Testis (tissue), 2 donors: ENCODE measurements at regions not wholly inside any gene's neighbourhood (a gene's known extent, or its start where the extent isn't known, plus 50 kb on each side); places are given as distances from the start of the nearest gene placed in this dataset.

Experiments
- DNase-seq: peaks from one replicate; pipeline ENCODE4 v3.0.0-alpha.2; 2019
- H3K27ac ChIP-seq, 2 donors: fragments of 200-600 bp; sonication (generic); one replicate each; pipeline ENCODE4 v1.5.1; 2019
- H3K27me3 ChIP-seq: fragments of 200-600 bp; sonication (generic); one replicate; pipeline ENCODE4 v1.5.1; 2019
- H3K36me3 ChIP-seq: fragments of 200-600 bp; sonication (generic); one replicate; pipeline ENCODE4 v1.5.1; 2017; ENCODE audit warnings: low read depth; ENCODE audit errors: missing control alignments
- H3K4me1 ChIP-seq: fragments of 200-600 bp; sonication (generic); one replicate; pipeline ENCODE4 v1.5.1; 2019
- H3K4me3 ChIP-seq, 2 donors: fragments of 200-600 bp; sonication (generic); one replicate each; pipeline ENCODE4 v1.5.1; 2017 to 2019
- H3K9me3 ChIP-seq: fragments of 200-600 bp; sonication (generic); one replicate; pipeline ENCODE4 v1.5.1; 2017
- CTCF ChIP-seq, 3 experiments: fragments of 450-650 bp in 2 of 3; fragments of 200-600 bp in 1 of 3; sonication (generic) in 1 of 3; IDR thresholded peaks; one replicate each; pipeline ENCODE4 v1.5.1; 2016 to 2019; ENCODE audit warnings: antibody characterized with exemption in 3 of 3, mild to moderate bottlenecking in 2 of 3, moderate library complexity in 1 of 3
- POLR2A ChIP-seq: fragments of 450-650 bp; IDR thresholded peaks from one replicate; pipeline ENCODE4 v1.6.1; 2017; ENCODE audit warnings: antibody characterized with exemption, mild to moderate bottlenecking, moderate library complexity
- WGBS, 2 donors: methylation state at CpG; one replicate each; pipeline ENCODE4 v1.1.5; 2018; 5-methylcytosine and 5-hydroxymethylcytosine counted together
- intact Hi-C: fragments of 100-400 bp; cut with DNase I; formaldehyde crosslinking; loops from one replicate; pipeline ENCODE4 v1.15.1; 2023; ENCODE audit warnings: low total_unique reads

- intact Hi-C loops: no loop called here
- H3K9me3 ChIP-seq: no peaks in the 10 kb centered on the region
- no peak overlapping the region for H3K27ac ChIP-seq
- no peak for TF ChIP-seq CTCF (IDR thresholded peaks at IDR 0.05)
- TF ChIP-seq POLR2A: no peak
- no peak overlapping the region for H3K4me3 ChIP-seq
- DNase-seq: no peak
- no peaks in the 10 kb centered on the region for H3K36me3 ChIP-seq
- H3K27me3 ChIP-seq: no peaks in the 10 kb centered on the region
- 73 to 77% methylated on average over 3 of the region's 3 CpGs for WGBS, 2 donors
- no peaks in the 10 kb centered on the region for H3K4me1 ChIP-seq
These were observed 90.9 kb upstream of the RGS18 start for GRCh38 chr1:192067360-192067759.

- Histone ChIP-seq H3K4me3 (no peak overlapping the region), H3K4me1 (no peaks in the 10 kb centered on the region), H3K9me3 (no peaks in the 10 kb centered on the region), H3K27ac (no peak overlapping the region), H3K36me3 (no peaks in the 10 kb centered on the region), H3K27me3 (no peaks in the 10 kb centered on the region)
- intact Hi-C loops: no loop called here
- 89 to 92% methylated on average over 2 of the region's 2 CpGs for WGBS, 2 donors
- DNase-seq: no peak
- TF ChIP-seq POLR2A: no peak
- no peak for TF ChIP-seq CTCF (IDR thresholded peaks at IDR 0.05)
These were observed 88.0 kb upstream of the RGS18 start for GRCh38 chr1:192070213-192070612.

DNA sequence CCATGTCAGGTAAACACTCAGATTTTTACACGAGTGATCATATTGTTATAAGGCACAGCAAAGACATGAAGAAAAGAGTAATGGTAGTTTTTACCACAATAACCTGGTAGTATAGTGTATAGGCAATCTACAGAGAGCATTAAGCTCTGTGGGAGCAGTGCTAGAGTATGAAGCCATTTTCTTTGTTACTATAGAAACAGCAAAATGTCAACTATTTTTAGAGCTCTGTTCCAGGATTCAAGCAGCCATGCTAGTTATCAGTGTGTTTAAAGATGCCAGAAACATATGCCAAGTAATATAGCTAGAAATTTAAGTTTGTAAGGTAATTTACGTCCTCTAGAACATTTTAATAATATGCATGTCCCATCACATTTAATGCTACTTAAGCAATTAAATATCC is 77.6 kb upstream of the RGS18 start:
- 76% methylated on average over 2 of the region's 2 CpGs for WGBS, 2 donors
- no peak overlapping the region for H3K27ac ChIP-seq
- H3K9me3 ChIP-seq: no peaks in the 10 kb centered on the region
- no peaks in the 10 kb centered on the region for H3K36me3 ChIP-seq
- no peak overlapping the region for H3K4me3 ChIP-seq
- no peaks in the 10 kb centered on the region for H3K27me3 ChIP-seq
- H3K4me1 ChIP-seq: no peaks in the 10 kb centered on the region
- TF ChIP-seq CTCF (IDR thresholded peaks at IDR 0.05) (no peak), POLR2A (no peak)
- intact Hi-C loops: no loop called here
- no peak for DNase-seq

DNA sequence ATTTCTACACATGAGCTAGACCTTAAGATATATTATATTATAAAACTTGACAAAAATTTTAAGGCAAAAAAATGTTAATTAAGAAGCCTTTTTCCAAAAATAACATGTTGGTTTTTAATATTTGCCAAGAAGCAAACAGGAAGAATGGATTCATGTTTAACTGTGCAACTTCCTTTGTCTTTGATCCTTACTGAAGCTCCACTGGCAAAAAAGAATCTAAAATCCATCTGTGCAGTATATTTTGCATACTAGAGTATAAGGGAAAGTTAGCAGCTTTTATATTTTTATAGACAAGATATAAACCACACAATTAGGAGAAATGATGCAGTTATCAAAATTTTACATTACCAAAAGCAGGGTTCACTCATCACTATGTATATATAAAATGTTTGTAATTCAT is 76.9 kb upstream of the RGS18 start:
- Histone ChIP-seq H3K27me3 (no peaks in the 10 kb centered on the region), H3K9me3 (no peaks in the 10 kb centered on the region), H3K4me3 (no peak overlapping the region), H3K4me1 (no peaks in the 10 kb centered on the region), H3K36me3 (no peaks in the 10 kb centered on the region), H3K27ac (no peak overlapping the region)
- DNase-seq: no peak
- intact Hi-C loops: no loop called here
- TF ChIP-seq CTCF (IDR thresholded peaks at IDR 0.05): no peak
- no peak for TF ChIP-seq POLR2A

- no peaks in the 10 kb centered on the region for H3K9me3 ChIP-seq
- intact Hi-C loops: no loop called here
- H3K36me3 ChIP-seq: no peaks in the 10 kb centered on the region
- TF ChIP-seq POLR2A: no peak
- no peak for TF ChIP-seq CTCF (IDR thresholded peaks at IDR 0.05)
- H3K4me1 ChIP-seq: no peaks in the 10 kb centered on the region
- WGBS, 2 donors: 92 to 100% methylated on average over 1 of the region's 1 CpG
- DNase-seq: no peak
- H3K27ac ChIP-seq: no peak overlapping the region
- no peaks in the 10 kb centered on the region for H3K27me3 ChIP-seq
- no peak overlapping the region for H3K4me3 ChIP-seq
These were observed 71.6 kb upstream of the RGS18 start for GRCh38 chr1:192086644-192087043.
